PC-3 (cell line): ENCODE measurements at regions not wholly inside any gene's neighbourhood (a gene's known extent, or its start where the extent isn't known, plus 50 kb on each side); places are given as distances from the start of the nearest gene placed in this dataset.
A peak's percentile ranks its signal among the peaks of the same experiment; 100 is the strongest.

ENCODE experiments used
- ATAC-seq: fragments of 200-7000 bp; cut with Tn5 transposase; 2 replicates; pipeline ENCODE4 v1.9.1; 2020; ENCODE audit warnings: mild to moderate bottlenecking, moderate library complexity
- BruUV-seq: library from RNA; stranded (reverse); fragments of 400-500 nt; replicated peaks from 2 replicates; lab custom pipeline; 2021; lab: Mats Ljungman, UMichigan
- CTCF ChIA-PET: fragments of 300-600 bp; sonication (Branson Sonifier 250); formaldehyde crosslinking; loops from one replicate; lab custom pipeline; 2022; ENCODE audit warnings: antibody characterized with exemption; lab: Charles Lee
- POLR2A ChIA-PET: fragments of 300-600 bp; sonication (Branson Sonifier 250); formaldehyde crosslinking; loops from one replicate; lab custom pipeline; 2022; ENCODE audit warnings: antibody characterized with exemption; ENCODE audit not compliant: unreplicated experiment; lab: Charles Lee
- DNase-seq: peaks from one replicate; pipeline ENCODE4 v3.0.0-alpha.2; 2015
- H2AFZ ChIP-seq: fragments of 300-600 bp; sonication (generic); 2 replicates; pipeline ENCODE4 v1.6.0; 2016; ENCODE audit warnings: antibody characterized with exemption, low read length
- H3F3A ChIP-seq: fragments of 300-600 bp; sonication (generic); one replicate; pipeline ENCODE4 v1.6.0; 2017; ENCODE audit warnings: antibody characterized with exemption, low read length, control low read depth, mild to moderate bottlenecking; ENCODE audit not compliant: unreplicated experiment
- H3K27ac ChIP-seq: fragments of 300-600 bp; sonication (generic); 2 replicates; pipeline ENCODE4 v1.5.1; 2016; ENCODE audit warnings: mild to moderate bottlenecking, low read length
- H3K27me3 ChIP-seq: fragments of 300-600 bp; sonication (generic); 2 replicates; pipeline ENCODE4 v1.6.1; 2016; ENCODE audit warnings: low read length, mixed read lengths
- H3K36me3 ChIP-seq: fragments of 300-600 bp; sonication (generic); 2 replicates; pipeline ENCODE4 v1.6.1; 2016; ENCODE audit warnings: low read depth, mixed run types, low read length, mixed read lengths
- H3K4me1 ChIP-seq: fragments of 300-600 bp; sonication (generic); 2 replicates; pipeline ENCODE4 v1.5.1; 2016; ENCODE audit warnings: low read length; ENCODE audit not compliant: insufficient read depth
- H3K4me2 ChIP-seq: fragments of 300-600 bp; sonication (generic); 2 replicates; pipeline ENCODE4 v1.6.0; 2016; ENCODE audit warnings: low read length
- H3K4me3 ChIP-seq: fragments of 300-600 bp; sonication (generic); 2 replicates; pipeline ENCODE4 v1.5.1; 2016; ENCODE audit warnings: mild to moderate bottlenecking, low read length, mixed read lengths
- H3K79me2 ChIP-seq: fragments of 300-600 bp; sonication (generic); 2 replicates; pipeline ENCODE4 v1.6.1; 2017; ENCODE audit warnings: low read length, mixed read lengths
- H3K9ac ChIP-seq: fragments of 300-600 bp; sonication (generic); 2 replicates; pipeline ENCODE4 v1.6.0; 2016; ENCODE audit warnings: mild to moderate bottlenecking, low read length
- H3K9me2 ChIP-seq: fragments of 300-600 bp; sonication (generic); replicated peaks from 2 replicates; pipeline ENCODE4 v1.6.1; 2016; ENCODE audit warnings: mixed run types, low read length, mixed read lengths
- H3K9me3 ChIP-seq: fragments of 300-600 bp; sonication (generic); 2 replicates; pipeline ENCODE4 v1.6.1; 2016; ENCODE audit warnings: low read length, mixed read lengths
- H4K20me1 ChIP-seq: fragments of 300-600 bp; sonication (generic); 2 replicates; pipeline ENCODE4 v1.6.1; 2016; ENCODE audit warnings: low read length, mixed read lengths
- CTCF ChIP-seq: fragments of 300-600 bp; sonication (generic); conservative IDR thresholded peaks from 2 replicates; pipeline ENCODE4 v1.5.1; 2017; ENCODE audit warnings: antibody characterized with exemption, low read depth, mild to moderate bottlenecking, low read length
- EZH2 ChIP-seq: fragments of 300-600 bp; sonication (generic); IDR thresholded peaks from one replicate; pipeline ENCODE4 v1.6.1; 2017; ENCODE audit warnings: antibody characterized with exemption, mild to moderate bottlenecking, low read length; ENCODE audit not compliant: unreplicated experiment
- EZH2phosphoT487 ChIP-seq: fragments of 300-600 bp; sonication (generic); IDR thresholded peaks from 2 replicates; pipeline ENCODE4 v1.6.1; 2018; ENCODE audit warnings: mild to moderate bottlenecking, antibody characterized with exemption, low read length, borderline replicate concordance
- intact Hi-C: fragments of 100-400 bp; cut with micrococcal nuclease; formaldehyde crosslinking; loops from 2 replicates; pipeline ENCODE4 v1.9.0; 2023

DNA sequence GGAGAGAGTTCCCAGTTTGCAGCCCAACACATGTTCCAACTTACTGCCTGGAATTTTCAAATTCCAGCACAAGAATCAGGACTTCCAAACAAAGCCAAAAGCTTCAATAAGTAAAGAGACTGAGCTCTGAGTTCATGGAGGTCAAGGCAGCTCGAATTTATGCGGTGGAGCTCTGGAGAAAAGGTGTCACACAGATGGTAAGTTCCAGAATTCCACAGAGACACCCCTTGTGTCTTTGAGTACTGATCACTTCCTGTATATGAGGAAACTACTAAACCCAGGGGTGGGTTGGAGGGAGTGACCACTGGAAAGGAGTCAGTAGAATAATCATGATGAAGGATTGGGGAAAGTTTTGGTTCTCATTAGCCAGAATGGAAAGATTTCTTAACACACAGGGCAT lies 118.5 kb upstream of the GUCY1A1 start:
- ChIA-PET CTCF (no interaction called here), POLR2A (no interaction called here)
- no peak for ATAC-seq
- Histone ChIP-seq H3K9me2 (no peaks in the 10 kb centered on the region), H3K27me3 (no peaks in the 10 kb centered on the region), H3K9me3 (no peaks in the 10 kb centered on the region), H3K36me3 (no peaks in the 10 kb centered on the region), H3K27ac (no peak overlapping the region), H4K20me1 (no peaks in the 10 kb centered on the region), H3K9ac (no peak overlapping the region), H3K4me1 (peaks cover 8% of the 10 kb centered on the region), H2AFZ (0 out of 2 replicates have a peak overlapping the region, but pooled peaks have one; percentile 32), H3K79me2 (no peaks in the 10 kb centered on the region), H3F3A (no peaks in the 10 kb centered on the region), H3K4me3 (no peak overlapping the region), H3K4me2 (no peak overlapping the region)
- no TSS peak for BruUV-seq
- no peak for DNase-seq
- TF ChIP-seq CTCF (no peak), EZH2phosphoT487 (no peak), EZH2 (no peak)
- intact Hi-C loops: no loop called here

- intact Hi-C loops: no loop called here
- H4K20me1 ChIP-seq: no peaks in the 10 kb centered on the region
- no peaks in the 10 kb centered on the region for H3K79me2 ChIP-seq
- H3K4me2 ChIP-seq: no peak overlapping the region
- no peak overlapping the region for H2AFZ ChIP-seq
- ATAC-seq (no peak), DNase-seq (no peak)
- H3K4me1 ChIP-seq: peaks cover 9% of the 10 kb centered on the region
- no peaks in the 10 kb centered on the region for H3K27me3 ChIP-seq
- BruUV-seq: no TSS peak
- TF ChIP-seq EZH2 (no peak), CTCF (no peak), EZH2phosphoT487 (no peak)
- no peaks in the 10 kb centered on the region for H3K9me3 ChIP-seq
- H3K9me2 ChIP-seq: no peaks in the 10 kb centered on the region
- H3K36me3 ChIP-seq: no peaks in the 10 kb centered on the region
- H3K27ac ChIP-seq: no peak overlapping the region
- no peaks in the 10 kb centered on the region for H3F3A ChIP-seq
- H3K9ac ChIP-seq: no peak overlapping the region
- no peak overlapping the region for H3K4me3 ChIP-seq
- ChIA-PET POLR2A (no interaction called here), CTCF (no interaction called here)
Measured at GRCh38 chr4:155546451-155546850, 120.2 kb upstream of the GUCY1A1 start.

DNA sequence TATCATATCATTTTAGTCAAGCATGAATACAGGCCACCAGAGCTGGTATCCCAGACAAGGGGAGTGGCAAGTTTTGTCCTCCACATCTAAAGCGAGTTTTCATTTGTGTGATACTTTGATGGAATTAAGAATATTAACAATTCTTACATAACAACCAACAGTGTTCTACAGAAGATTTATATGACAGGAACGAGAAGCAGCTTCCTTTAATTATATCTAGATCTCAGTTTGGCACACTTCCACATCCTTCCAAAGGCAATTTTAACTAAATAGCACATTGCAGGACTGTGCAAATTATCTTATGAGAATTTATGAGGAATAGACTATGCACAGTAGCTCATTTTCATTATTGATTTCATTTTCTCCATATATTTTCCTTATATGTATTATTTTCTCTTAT lies 121.2 kb upstream of the GUCY1A1 start:
- Histone ChIP-seq H3K79me2 (no peaks in the 10 kb centered on the region), H3K4me2 (no peak overlapping the region), H3K9me2 (no peaks in the 10 kb centered on the region), H3F3A (no peaks in the 10 kb centered on the region), H4K20me1 (no peaks in the 10 kb centered on the region), H3K9ac (no peak overlapping the region), H3K9me3 (no peaks in the 10 kb centered on the region), H3K27ac (no peak overlapping the region), H3K27me3 (no peaks in the 10 kb centered on the region), H3K4me1 (peaks cover 9% of the 10 kb centered on the region), H2AFZ (no peak overlapping the region), H3K4me3 (no peak overlapping the region), H3K36me3 (no peaks in the 10 kb centered on the region)
- BruUV-seq: no TSS peak
- ATAC-seq (no peak), DNase-seq (no peak)
- POLR2A ChIA-PET: no interaction called here
- intact Hi-C loops: no loop called here
- CTCF ChIA-PET: no interaction called here
- TF ChIP-seq CTCF (no peak), EZH2 (no peak), EZH2phosphoT487 (no peak)
